Smooth muscle cell (in vitro differentiated cells): ENCODE measurements at regions not wholly inside any gene's neighbourhood (a gene's known extent, or its start where the extent isn't known, plus 50 kb on each side); places are given as distances from the start of the nearest gene placed in this dataset.

Source experiments
- DNase-seq: peaks from one replicate; lab custom pipeline; 2025; ENCODE audit not compliant: unreplicated experiment; lab: John Stamatoyannopoulos, UW
- H2AFZ ChIP-seq: fragments of 200-600 bp; sonication (generic); 2 replicates; pipeline ENCODE4 v1.6.0; 2016; ENCODE audit warnings: antibody characterized with exemption, low read depth, mild to moderate bottlenecking
- H3F3A ChIP-seq: fragments of 200-600 bp; sonication (generic); 2 replicates; pipeline ENCODE4 v1.6.0; 2017; ENCODE audit warnings: antibody characterized with exemption, low read depth
- H3K27ac ChIP-seq: fragments of 200-600 bp; sonication (generic); 2 replicates; pipeline ENCODE4 v1.5.1; 2016; ENCODE audit warnings: low read depth, mild to moderate bottlenecking
- H3K27me3 ChIP-seq: fragments of 200-600 bp; sonication (generic); 2 replicates; pipeline ENCODE4 v1.6.1; 2016; ENCODE audit warnings: low read depth, mild to moderate bottlenecking
- H3K36me3 ChIP-seq: fragments of 200-600 bp; sonication (generic); 2 replicates; pipeline ENCODE4 v1.5.1; 2016; ENCODE audit warnings: low read depth
- H3K4me1 ChIP-seq: fragments of 200-600 bp; sonication (generic); 2 replicates; pipeline ENCODE4 v1.5.1; 2016; ENCODE audit warnings: low read depth
- H3K4me2 ChIP-seq: fragments of 200-600 bp; sonication (generic); 2 replicates; pipeline ENCODE4 v1.6.0; 2016; ENCODE audit warnings: mild to moderate bottlenecking
- H3K4me3 ChIP-seq: fragments of 200-600 bp; sonication (generic); 2 replicates; pipeline ENCODE4 v1.5.1; 2016; ENCODE audit warnings: mild to moderate bottlenecking
- H3K79me2 ChIP-seq: fragments of 200-600 bp; sonication (generic); 2 replicates; pipeline ENCODE4 v1.6.0; 2016; ENCODE audit warnings: low read depth, mild to moderate bottlenecking
- H3K9ac ChIP-seq: fragments of 200-600 bp; sonication (generic); 2 replicates; pipeline ENCODE4 v1.6.0; 2016; ENCODE audit warnings: low read depth
- H3K9me3 ChIP-seq: fragments of 200-600 bp; sonication (generic); replicated peaks from 2 replicates; pipeline ENCODE4 v1.5.1; 2016; ENCODE audit warnings: low read depth
- H4K20me1 ChIP-seq: fragments of 200-600 bp; sonication (generic); 2 replicates; pipeline ENCODE4 v1.6.0; 2016; ENCODE audit warnings: low read depth
- CTCF ChIP-seq: fragments of 200-600 bp; sonication (generic); IDR thresholded peaks from 2 replicates; pipeline ENCODE4 v1.5.1; 2017; ENCODE audit warnings: borderline replicate concordance, mild to moderate bottlenecking, antibody characterized with exemption; ENCODE audit not compliant: insufficient read depth, poor library complexity, severe bottlenecking
- WGBS: methylation state at CpG from one replicate; pipeline ENCODE4 v1.1.7; 2016; ENCODE audit warnings: low lambda C conversion rate; 5-methylcytosine and 5-hydroxymethylcytosine counted together

GRCh38 chr14:71185637-71186036 lies 278.4 kb downstream of the PCNX1 start:
- Histone ChIP-seq H3K79me2 (no peaks in the 10 kb centered on the region), H3K27ac (no peak overlapping the region), H3K4me2 (no peak overlapping the region), H3K36me3 (no peaks in the 10 kb centered on the region), H3K4me3 (no peak overlapping the region), H3K27me3 (no peaks in the 10 kb centered on the region), H3K9me3 (no peaks in the 10 kb centered on the region), H3F3A (no peaks in the 10 kb centered on the region), H2AFZ (no peak overlapping the region), H4K20me1 (no peaks in the 10 kb centered on the region), H3K9ac (no peak overlapping the region), H3K4me1 (peaks cover 7% of the 10 kb centered on the region)
- no peak for TF ChIP-seq CTCF
- DNase-seq, result no peak
- 96% methylated on average over 2 of the region's 2 CpGs for WGBS

GRCh38 chr14:71187633-71188356 lies 280.5 kb downstream of the PCNX1 start:
- DNase-seq, result no peak
- Histone ChIP-seq H4K20me1 (no peaks in the 10 kb centered on the region), H3K4me1 (peaks cover 7% of the 10 kb centered on the region), H3K27me3 (no peaks in the 10 kb centered on the region), H3K27ac (no peak overlapping the region), H3F3A (no peaks in the 10 kb centered on the region), H3K4me2 (peak overlapping the region; percentile 17), H3K36me3 (no peaks in the 10 kb centered on the region), H3K9ac (no peak overlapping the region), H3K9me3 (no peaks in the 10 kb centered on the region), H2AFZ (peak overlapping the region; percentile 42), H3K4me3 (no peak overlapping the region), H3K79me2 (no peaks in the 10 kb centered on the region)
- TF ChIP-seq CTCF, result no peak
- WGBS, result 50% methylated on average over 11 of the region's 11 CpGs

- no peaks in the 10 kb centered on the region for H3K36me3 ChIP-seq
- no peak for DNase-seq
- no peak overlapping the region for H3K27ac ChIP-seq
- no peaks in the 10 kb centered on the region for H3F3A ChIP-seq
- H3K4me1 ChIP-seq, result peaks cover 15% of the 10 kb centered on the region
- no peak overlapping the region for H3K9ac ChIP-seq
- H2AFZ ChIP-seq, result no peak overlapping the region
- H3K79me2 ChIP-seq, result no peaks in the 10 kb centered on the region
- H3K4me2 ChIP-seq, result no peak overlapping the region
- no peaks in the 10 kb centered on the region for H4K20me1 ChIP-seq
- H3K9me3 ChIP-seq, result no peaks in the 10 kb centered on the region
- H3K4me3 ChIP-seq, result no peak overlapping the region
- 82% methylated on average over 5 of the region's 5 CpGs for WGBS
- H3K27me3 ChIP-seq, result no peaks in the 10 kb centered on the region
- TF ChIP-seq CTCF, result no peak
Measured at GRCh38 chr14:71190770-71191374, 283.6 kb downstream of the PCNX1 start.

- Histone ChIP-seq H3K27ac (no peak overlapping the region), H3K9ac (no peak overlapping the region), H3F3A (no peaks in the 10 kb centered on the region), H2AFZ (no peak overlapping the region), H3K4me1 (peaks cover 8% of the 10 kb centered on the region), H3K4me2 (no peak overlapping the region), H3K36me3 (no peaks in the 10 kb centered on the region), H3K79me2 (no peaks in the 10 kb centered on the region), H4K20me1 (no peaks in the 10 kb centered on the region), H3K9me3 (no peaks in the 10 kb centered on the region), H3K27me3 (no peaks in the 10 kb centered on the region), H3K4me3 (no peak overlapping the region)
- no peak for TF ChIP-seq CTCF
- DNase-seq, result no peak
- 10% methylated on average over 1 of the region's 1 CpG for WGBS
Measured at GRCh38 chr14:71193663-71194062, 286.4 kb downstream of the PCNX1 start.
